MCF 10A (cell line): ENCODE measurements at regions not wholly inside any gene's neighbourhood (a gene's known extent, or its start where the extent isn't known, plus 50 kb on each side); places are given as distances from the start of the nearest gene placed in this dataset.
A peak's percentile ranks its signal among the peaks of the same experiment; 100 is the strongest.

ENCODE experiments used
- BruUV-seq: library from RNA; stranded (reverse); fragments of 400-500 nt; replicated peaks from 2 replicates; lab custom pipeline; 2021; lab: Mats Ljungman, UMichigan
- CTCF ChIA-PET: fragments of 300-600 bp; sonication (Branson Sonifier 250); formaldehyde crosslinking; extraction: SDS; loops from one replicate; lab custom pipeline; 2021; ENCODE audit warnings: antibody characterized with exemption, inconsistent platforms; lab: Yijun Ruan, JAX
- POLR2A ChIA-PET: fragments of 300-600, 350-650 bp; sonication (Branson Sonifier 250); formaldehyde crosslinking; extraction: SDS; loops from one replicate; lab custom pipeline; 2020; ENCODE audit warnings: antibody characterized with exemption, inconsistent platforms; lab: Yijun Ruan, JAX
- DNase-seq: peaks from one replicate; pipeline ENCODE4 v3.0.0-alpha.2; 2018; ENCODE audit not compliant: unreplicated experiment
- H3K27ac Mint-ChIP-seq: one replicate; pipeline ENCODE4 v1.8.0; 2022; ENCODE audit warnings: mild to moderate bottlenecking, low read depth, mixed read lengths; ENCODE audit not compliant: unreplicated experiment
- H3K27me3 Mint-ChIP-seq: one replicate; pipeline ENCODE4 v1.8.0; 2022; ENCODE audit warnings: mixed read lengths; ENCODE audit not compliant: insufficient read depth, unreplicated experiment
- H3K36me3 Mint-ChIP-seq: one replicate; pipeline ENCODE4 v1.8.0; 2022; ENCODE audit warnings: mild to moderate bottlenecking, moderate library complexity, mixed read lengths; ENCODE audit not compliant: insufficient read depth, unreplicated experiment
- H3K4me1 Mint-ChIP-seq: one replicate; pipeline ENCODE4 v1.8.0; 2022; ENCODE audit warnings: mixed read lengths; ENCODE audit not compliant: insufficient read depth, unreplicated experiment
- H3K4me3 Mint-ChIP-seq: one replicate; pipeline ENCODE4 v1.8.0; 2022; ENCODE audit warnings: mild to moderate bottlenecking, moderate library complexity, mixed read lengths; ENCODE audit not compliant: unreplicated experiment
- H3K9me3 Mint-ChIP-seq: one replicate; pipeline ENCODE4 v1.8.0; 2022; ENCODE audit warnings: mixed read lengths; ENCODE audit not compliant: unreplicated experiment
- intact Hi-C: fragments of 100-400 bp; cut with micrococcal nuclease; formaldehyde crosslinking; loops from 2 replicates; pipeline ENCODE4 v1.14.1; 2022
- TF ChIP-seq, protein P1 (sequence below): fragments of 200-600 bp; IDR thresholded peaks from one replicate; pipeline ENCODE4 v1.8.0; 2022; ENCODE audit warnings: antibody characterized with exemption, mild to moderate bottlenecking; ENCODE audit not compliant: unreplicated experiment

DNA sequence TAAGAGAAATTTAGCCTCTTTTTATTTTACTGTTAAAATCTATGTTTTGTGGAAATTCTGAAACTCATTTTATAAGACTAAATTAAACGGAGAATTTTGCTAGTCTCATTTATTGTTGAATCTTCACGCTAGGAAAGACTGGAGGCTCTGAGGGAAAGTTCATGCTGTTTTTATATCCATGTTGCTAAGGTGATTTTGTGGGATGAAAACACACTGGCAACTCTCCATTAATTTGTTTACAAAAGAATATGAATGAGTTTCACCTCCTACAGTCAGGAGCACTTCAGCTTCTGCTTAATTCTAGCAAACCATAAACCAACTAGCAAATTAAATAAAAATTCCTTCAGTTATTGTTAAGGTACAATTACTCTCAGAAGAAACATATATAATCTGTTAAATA, 195.4 kb downstream of the RAP2B start:
- Mint-ChIP-seq H3K4me1 (no peaks in the 10 kb centered on the region), H3K36me3 (no peaks in the 10 kb centered on the region), H3K27me3 (no peaks in the 10 kb centered on the region), H3K9me3 (no peaks in the 10 kb centered on the region), H3K27ac (no peak overlapping the region), H3K4me3 (no peak overlapping the region)
- DNase-seq, result no peak
- TF ChIP-seq, protein P1, sequence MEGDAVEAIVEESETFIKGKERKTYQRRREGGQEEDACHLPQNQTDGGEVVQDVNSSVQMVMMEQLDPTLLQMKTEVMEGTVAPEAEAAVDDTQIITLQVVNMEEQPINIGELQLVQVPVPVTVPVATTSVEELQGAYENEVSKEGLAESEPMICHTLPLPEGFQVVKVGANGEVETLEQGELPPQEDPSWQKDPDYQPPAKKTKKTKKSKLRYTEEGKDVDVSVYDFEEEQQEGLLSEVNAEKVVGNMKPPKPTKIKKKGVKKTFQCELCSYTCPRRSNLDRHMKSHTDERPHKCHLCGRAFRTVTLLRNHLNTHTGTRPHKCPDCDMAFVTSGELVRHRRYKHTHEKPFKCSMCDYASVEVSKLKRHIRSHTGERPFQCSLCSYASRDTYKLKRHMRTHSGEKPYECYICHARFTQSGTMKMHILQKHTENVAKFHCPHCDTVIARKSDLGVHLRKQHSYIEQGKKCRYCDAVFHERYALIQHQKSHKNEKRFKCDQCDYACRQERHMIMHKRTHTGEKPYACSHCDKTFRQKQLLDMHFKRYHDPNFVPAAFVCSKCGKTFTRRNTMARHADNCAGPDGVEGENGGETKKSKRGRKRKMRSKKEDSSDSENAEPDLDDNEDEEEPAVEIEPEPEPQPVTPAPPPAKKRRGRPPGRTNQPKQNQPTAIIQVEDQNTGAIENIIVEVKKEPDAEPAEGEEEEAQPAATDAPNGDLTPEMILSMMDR, result no peak
- no TSS peak for BruUV-seq
- ChIA-PET POLR2A (no interaction called here), CTCF (no interaction called here)
- intact Hi-C loops, result no loop called here

DNA sequence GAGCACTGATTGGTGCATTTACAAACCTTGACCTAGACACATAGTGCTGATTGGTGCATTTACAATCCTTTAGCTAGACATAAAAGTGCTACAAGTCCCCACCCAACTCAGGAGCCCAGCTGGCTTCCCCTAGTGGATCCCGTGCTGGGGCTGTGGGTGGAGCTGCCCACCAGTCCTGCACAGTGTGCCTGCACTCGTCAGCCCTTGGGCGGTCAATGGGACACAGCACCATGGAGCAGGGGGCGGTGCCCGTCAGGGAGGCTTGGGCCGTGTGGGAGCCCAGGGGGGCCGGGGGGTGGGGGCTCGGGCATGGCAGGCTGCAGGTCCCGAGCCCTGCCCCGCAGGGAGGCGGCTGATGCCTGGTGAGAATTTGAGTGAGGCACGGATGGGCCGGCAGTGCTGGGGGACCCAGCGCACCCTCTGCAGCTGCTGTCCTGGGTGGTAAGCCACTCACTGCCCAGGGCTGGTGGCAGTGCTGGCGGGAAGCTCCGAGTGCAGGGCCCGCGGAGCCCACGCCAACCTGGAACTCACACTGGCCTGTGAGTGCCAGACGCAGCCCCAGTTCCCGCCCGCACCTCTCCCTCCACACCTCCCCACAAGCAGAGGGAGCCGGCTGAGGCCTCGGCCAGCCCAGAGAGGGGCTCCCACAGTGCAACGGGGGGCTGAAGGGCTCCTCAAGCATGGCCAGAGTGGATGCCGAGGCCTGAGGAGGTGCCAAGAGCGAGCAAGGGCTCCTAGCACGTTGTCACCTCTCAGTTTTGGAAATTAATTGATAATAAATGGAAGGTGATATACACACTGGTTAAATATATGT, 207.7 kb downstream of the RAP2B start:
- no peak overlapping the region for H3K27ac Mint-ChIP-seq
- POLR2A ChIA-PET, result interaction anchor here (0.6 kb wide), 1 partner anchor 244 kb away, joined by 3 read pairs; no protein-coding TSS in a partner anchor
- BruUV-seq, result no TSS peak

DNA sequence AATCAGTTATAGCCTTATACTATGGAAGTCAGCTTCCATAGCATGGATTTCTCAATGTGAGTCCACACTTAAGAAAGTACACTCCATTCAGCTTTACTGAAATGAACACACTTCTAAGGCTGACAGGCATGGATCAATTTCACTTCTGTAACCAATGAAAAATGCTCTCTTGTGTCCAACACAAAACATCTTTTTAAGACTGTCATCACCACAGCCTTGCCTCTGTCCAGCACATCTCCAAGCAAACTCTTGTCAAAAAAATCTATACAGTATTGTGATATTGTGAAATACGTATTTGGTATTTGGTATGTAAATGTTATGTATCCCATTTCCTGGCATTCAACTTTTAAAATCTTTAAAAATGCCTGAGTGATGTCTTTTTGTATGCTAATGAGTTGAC, 208.7 kb downstream of the RAP2B start:
- no peak overlapping the region for H3K27ac Mint-ChIP-seq
- TF ChIP-seq, protein P1, result no peak
- no peak for DNase-seq
- intact Hi-C loops, result loop anchor here (5.0 kb wide), 1 partner anchor 203 kb away; no protein-coding TSS in a partner anchor
- POLR2A ChIA-PET, result no interaction called here
- CTCF ChIA-PET, result interaction anchor here (0.6 kb wide), 1 partner anchor 207 kb away, joined by 3 read pairs; no protein-coding TSS in a partner anchor
- no TSS peak for BruUV-seq
- H3K9me3 Mint-ChIP-seq, result no peaks in the 10 kb centered on the region
- H3K4me3 Mint-ChIP-seq, result no peak overlapping the region
- no peaks in the 10 kb centered on the region for H3K36me3 Mint-ChIP-seq
- H3K27me3 Mint-ChIP-seq, result no peaks in the 10 kb centered on the region
- H3K4me1 Mint-ChIP-seq, result peaks cover 19% of the 10 kb centered on the region

More for the DNA sequence above, 207.7 kb downstream of the RAP2B start:
- Mint-ChIP-seq H3K4me1 (peaks cover 19% of the 10 kb centered on the region), H3K36me3 (no peaks in the 10 kb centered on the region), H3K4me3 (no peak overlapping the region), H3K27me3 (no peaks in the 10 kb centered on the region), H3K9me3 (peaks cover 4% of the 10 kb centered on the region)
- CTCF ChIA-PET, result interaction anchor here (0.6 kb wide), 1 partner anchor 30 kb away, joined by 4 read pairs; no protein-coding TSS in a partner anchor
- TF ChIP-seq, protein P1, result no peak
- intact Hi-C loops, result loop anchor here (5.0 kb wide), 1 partner anchor 202 kb away; no protein-coding TSS in a partner anchor
- DNase-seq, result no peak

DNA sequence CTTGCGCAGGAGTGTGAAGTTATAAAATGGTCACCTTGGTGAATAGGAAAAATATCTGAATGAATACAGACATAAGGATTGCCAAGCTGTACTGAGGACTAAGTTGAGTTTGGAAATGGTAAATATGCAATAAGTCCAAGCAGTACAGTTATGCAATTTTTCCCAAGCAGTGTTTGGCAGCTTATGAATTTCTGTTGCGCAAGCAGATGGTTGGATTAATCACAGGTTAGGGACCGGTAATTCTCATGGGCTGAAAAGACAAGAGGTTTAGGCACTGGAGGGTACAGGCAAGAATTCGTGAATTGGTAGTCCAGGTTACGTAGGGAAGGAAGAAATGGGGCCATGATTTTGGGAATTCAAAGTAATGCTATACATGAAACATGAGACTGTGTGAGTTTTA, 210.3 kb downstream of the RAP2B start:
- TF ChIP-seq, protein P1, result no peak
- Mint-ChIP-seq H3K27ac (peak overlapping the region; percentile 69), H3K9me3 (no peaks in the 10 kb centered on the region), H3K27me3 (no peaks in the 10 kb centered on the region), H3K4me1 (peaks cover 19% of the 10 kb centered on the region), H3K36me3 (no peaks in the 10 kb centered on the region), H3K4me3 (peak overlapping the region; percentile 58)
- no TSS peak for BruUV-seq
- intact Hi-C loops, result loop anchor here (5.0 kb wide), 1 partner anchor 205 kb away; no protein-coding TSS in a partner anchor
- ChIA-PET CTCF (interaction anchor here (1.0 kb wide), 1 partner anchor 10 kb away, joined by 4 read pairs; no protein-coding TSS in a partner anchor), POLR2A (interaction anchor here (0.7 to 1.5 kb wide), 6 partner anchors 13 to 457 kb away, joined by 3 to 6 read pairs (median 4); no protein-coding TSS in a partner anchor)
- DNase-seq, result peak; percentile 96
